GM19468 (cell line): ENCODE measurements at regions not wholly inside any gene's neighbourhood (a gene's known extent, or its start where the extent isn't known, plus 50 kb on each side); places are given as distances from the start of the nearest gene placed in this dataset.
"Not testable (repeated sequence)": the region's sequence is repeated elsewhere in the genome, so short reads cannot be mapped to it uniquely, and the experiment has no call there.

Experiments used
- ATAC-seq: cut with Tn5 transposase; IDR thresholded peaks from one replicate; pipeline ENCODE4 v1.9.1; 2021; ENCODE audit warnings: mild to moderate bottlenecking, moderate library complexity, moderate number of reproducible peaks; ENCODE audit not compliant: unreplicated experiment; ENCODE audit errors: extremely low read depth

- no peak for ATAC-seq
Measured at GRCh38 chr5:12951846-12952245, 992.6 kb downstream of the DNAH5 start.

DNA sequence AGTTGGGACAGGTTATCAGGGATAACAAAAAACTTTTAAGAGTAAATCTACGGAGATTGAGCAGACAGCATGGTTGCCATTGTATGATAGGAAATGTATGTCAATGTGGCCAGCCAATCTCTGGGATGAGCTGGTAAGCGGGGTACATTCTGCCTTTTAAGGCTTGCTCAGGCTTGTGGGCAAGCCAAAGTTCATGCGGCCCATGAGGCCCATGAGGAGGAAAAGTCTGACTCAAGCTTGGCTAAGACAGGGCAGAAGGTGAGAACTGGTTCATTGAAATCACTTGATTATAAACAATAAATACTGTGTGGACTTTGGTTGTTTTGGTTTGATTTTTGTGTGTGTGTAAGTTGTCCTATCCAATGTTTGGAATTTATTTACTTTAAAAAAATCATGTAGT lies 997.1 kb downstream of the DNAH5 start:
- no peak for ATAC-seq

DNA sequence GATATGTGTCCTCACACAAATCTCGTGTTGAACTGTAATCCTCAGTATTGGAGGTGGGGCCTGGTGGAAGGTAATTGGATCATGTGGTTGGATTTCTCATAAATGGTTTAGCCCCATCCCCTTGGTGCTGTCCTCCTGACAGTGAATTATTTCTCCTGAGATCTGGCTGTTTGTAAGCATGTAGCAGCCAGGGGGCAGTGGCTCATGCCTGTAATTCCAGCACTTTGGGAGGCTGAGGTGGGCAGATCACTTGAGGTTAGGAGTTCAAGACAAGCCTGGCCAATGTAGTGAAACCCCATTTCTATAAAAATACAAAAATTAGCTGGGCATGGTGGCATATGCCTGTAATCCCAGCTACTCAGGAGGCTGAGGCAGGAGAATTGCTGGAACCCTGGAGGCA lies 999.0 kb downstream of the DNAH5 start:
- not testable (repeated sequence) for ATAC-seq

GRCh38 chr5:12936221-12936620 lies 1008.3 kb downstream of the DNAH5 start:
- ATAC-seq, result no peak

DNA sequence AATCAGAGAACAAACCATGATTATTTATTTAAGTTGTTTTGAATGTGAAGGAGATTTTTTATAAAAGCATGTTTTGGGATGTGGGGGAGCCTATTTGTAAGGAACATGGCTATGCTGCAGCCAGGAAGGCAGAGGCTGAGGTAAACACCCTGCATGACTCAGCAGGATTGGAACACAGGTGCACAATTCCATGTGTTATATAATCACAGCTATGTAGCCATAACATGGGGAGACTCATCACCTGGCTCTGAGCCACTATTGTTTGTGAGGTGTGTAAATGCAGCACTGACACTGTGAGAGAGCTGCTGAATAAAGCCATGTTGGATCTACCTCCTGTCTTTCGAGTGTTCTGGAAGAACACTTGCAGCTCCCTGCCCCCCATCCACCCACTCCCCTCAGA lies 1009.8 kb downstream of the DNAH5 start:
- no peak for ATAC-seq

- ATAC-seq, result no peak
Measured at GRCh38 chr5:12920527-12920926, 1016.3 kb upstream of the CTNND2 start.

DNA sequence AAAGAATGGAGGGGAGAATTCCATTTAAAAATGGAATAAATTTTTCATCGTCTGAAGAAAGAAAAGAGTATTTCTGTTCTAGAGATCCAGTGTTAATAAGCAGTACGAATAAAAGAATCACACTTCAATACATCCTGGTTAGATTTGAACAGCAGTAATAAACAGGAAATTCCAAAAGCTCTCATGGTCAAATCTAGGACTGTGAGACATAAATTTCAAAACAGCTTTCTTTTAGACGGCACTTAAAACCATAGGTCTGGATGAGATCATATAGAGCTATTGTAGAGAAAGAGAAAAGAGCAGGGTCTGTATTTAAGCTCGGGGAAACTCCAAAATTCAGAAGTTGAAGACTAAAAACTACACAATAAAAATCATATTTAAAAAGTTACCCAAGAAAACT lies 1006.9 kb upstream of the CTNND2 start:
- ATAC-seq, result no peak

DNA sequence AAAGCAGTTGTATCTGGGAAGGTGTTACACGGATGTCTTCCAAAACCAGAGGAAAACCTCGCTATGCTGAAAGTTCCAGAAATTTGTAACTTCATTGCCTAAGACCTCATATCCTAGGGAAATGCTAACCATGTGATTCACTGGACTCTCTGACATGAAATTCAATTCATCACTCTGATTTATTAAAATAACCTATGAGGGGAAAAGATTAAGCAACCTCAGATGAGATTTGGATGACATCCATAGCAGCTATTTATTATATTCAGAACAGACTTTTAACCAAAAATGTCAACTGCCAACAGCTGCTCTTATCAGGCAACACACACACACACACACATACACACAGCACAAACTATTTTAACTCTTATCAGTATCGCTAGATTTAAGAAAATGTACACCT lies 1006.4 kb upstream of the CTNND2 start:
- ATAC-seq, result no peak

DNA sequence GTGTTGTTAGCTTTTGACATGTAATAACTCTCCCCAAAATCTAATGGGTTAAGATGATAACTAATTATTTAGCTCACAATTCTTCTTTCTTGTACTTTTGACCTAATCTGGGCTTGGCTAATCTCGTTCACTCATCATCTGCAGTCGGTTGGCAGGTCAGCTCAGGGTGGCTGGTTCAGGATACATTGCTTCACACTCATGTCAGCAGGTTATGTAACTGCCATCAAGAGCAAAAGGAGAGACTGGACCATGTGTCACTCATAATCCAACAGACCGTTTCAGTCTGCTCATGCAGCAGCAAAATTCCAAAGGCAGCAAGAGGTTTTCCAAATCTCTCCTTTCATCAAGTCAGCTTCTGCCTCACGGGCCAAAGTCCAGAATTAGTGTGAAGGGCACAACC lies 998.4 kb upstream of the CTNND2 start:
- no peak for ATAC-seq

DNA sequence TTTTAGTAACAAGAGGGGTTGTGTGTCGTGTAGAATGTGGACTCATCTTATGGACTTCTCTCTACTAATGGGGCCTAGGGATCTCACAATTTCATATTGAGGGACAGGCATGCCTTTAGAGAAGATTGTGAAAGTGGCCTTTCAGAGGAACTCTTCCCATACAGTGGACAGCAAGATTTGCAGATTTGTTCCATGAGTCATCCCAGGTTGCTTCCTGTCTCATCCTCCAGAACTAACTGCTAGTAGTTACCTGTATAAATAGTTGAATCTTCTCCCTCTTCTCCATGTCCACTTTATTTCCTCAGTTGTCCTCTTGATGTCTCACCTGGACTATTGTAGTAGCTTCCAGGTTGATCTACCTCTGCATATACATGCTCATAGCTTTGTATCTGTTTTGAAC lies 997.5 kb upstream of the CTNND2 start:
- ATAC-seq, result no peak

GRCh38 chr5:12896086-12896485 lies 991.8 kb upstream of the CTNND2 start:
- ATAC-seq, result no peak

DNA sequence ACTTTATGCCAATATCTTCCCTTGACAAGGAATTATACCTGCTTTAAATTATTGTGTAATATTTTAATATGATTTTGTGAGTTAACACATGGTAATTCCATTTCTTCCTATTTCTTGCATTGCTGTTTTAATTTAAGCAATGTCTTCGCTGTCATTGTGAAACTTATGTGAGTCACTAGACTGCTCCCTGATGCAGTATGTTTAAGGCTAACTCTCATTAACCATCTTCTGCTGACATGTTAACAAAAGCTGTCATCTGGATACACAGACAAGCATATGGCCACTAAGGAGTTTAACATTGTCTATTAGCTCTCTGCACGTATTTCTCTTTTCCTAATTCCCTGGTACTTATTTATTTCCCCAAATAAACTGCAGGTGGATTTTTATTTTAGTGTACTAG lies 980.8 kb upstream of the CTNND2 start:
- ATAC-seq, result no peak

DNA sequence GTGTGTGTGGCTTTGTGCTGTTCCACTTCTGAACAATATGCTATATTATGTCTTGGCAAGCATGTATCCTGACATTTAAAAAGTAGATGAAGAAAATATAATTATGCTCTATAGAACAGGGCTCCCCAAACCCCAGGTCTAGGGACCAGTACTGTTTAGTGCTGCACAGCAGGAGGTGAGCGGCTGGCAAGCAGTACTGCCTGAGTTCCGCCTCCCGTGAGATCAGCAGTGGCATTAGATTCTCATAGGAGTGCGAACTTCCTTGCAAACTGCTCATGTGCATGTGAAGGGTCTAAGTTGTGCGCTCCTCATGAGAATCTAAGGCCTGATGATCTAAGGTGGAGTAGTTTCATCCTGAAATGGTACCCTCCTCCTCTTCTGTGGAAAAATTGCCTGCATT lies 979.1 kb upstream of the CTNND2 start:
- ATAC-seq, result no peak

- ATAC-seq, result no peak
Measured at GRCh38 chr5:12876541-12877298, 972.5 kb upstream of the CTNND2 start.

GRCh38 chr5:12870872-12871539 lies 966.8 kb upstream of the CTNND2 start:
- no peak for ATAC-seq

- no peak for ATAC-seq
Measured at GRCh38 chr5:12865529-12865928, 961.3 kb upstream of the CTNND2 start.

- ATAC-seq, result no peak
Measured at GRCh38 chr5:12861886-12862654, 957.8 kb upstream of the CTNND2 start.

DNA sequence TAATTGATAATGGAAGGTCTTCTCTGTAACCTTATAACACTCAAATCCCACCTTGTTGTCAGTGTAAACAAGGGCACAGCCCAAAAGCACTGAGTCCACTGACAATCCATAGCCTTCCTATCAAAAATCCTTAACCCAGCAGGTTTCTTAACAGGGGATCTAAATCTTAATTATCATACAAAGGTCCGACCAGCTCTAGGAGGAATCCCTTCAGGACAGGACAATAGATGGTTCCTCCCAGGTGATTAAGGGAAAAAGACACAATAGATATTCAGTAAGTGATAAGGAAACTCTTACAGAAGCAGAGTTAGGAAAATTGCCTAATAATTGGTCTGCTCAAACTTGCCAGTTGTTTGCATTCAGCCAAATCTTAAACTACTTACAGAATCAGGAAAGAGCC lies 951.9 kb upstream of the CTNND2 start:
- not testable (repeated sequence) for ATAC-seq

DNA sequence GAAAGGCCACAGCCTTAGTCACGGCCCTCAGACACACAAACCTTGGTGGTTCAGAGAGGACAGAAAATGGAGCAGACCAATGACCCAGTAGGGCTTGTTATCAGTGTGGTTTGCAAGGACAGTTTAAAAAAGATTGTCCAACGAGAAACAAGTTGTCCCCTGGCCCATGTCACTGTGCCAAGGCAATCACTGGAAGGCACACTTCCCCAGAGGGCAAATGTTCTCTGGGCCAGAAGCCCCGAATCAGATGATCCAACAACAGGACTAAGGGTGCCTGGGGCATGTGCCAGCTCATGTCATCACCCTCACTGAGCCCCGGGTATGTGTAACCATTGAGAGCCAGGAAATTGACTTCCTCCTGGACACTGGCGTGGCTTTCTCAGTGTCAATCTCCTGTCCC lies 950.1 kb upstream of the CTNND2 start:
- no peak for ATAC-seq

DNA sequence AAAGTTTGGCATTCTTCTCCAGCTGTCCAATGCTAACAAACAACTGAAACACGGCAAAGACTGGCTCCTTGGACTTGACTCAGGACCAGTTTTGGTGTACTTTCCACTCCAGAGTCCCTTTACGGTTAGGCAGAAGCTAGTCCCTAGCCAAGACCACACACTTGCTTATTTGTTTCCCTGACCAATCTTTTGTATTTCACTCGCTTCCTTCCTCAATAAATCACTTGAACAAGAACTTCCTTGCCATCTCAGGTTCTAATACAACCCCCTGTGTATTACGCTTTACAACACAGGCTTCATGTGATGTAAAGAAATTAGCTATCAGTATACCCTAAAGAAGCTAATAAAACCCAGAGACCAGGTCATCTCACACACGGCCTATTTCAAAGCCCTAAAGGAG lies 947.5 kb upstream of the CTNND2 start:
- no peak for ATAC-seq

DNA sequence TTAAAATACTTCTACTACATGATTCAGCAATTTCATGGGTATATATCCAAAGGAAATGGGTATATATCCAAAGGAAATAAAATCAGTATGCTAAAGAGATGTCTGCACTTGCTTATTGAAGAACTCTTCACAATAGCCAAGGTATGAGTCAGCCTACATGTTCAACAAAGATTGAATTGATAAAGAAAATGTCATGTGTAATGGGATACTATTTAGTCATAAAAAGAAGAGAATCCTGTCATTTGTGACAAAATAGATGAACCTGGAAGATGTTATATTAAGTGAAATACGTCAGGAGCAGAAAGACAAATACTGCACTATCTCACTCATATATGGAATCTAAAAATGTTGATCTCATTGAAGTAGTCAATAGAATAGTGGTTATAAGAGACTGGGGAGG lies 944.5 kb upstream of the CTNND2 start:
- no peak for ATAC-seq
